Body of pancreas (tissue), 4 donors: ENCODE measurements at regions not wholly inside any gene's neighbourhood (a gene's known extent, or its start where the extent isn't known, plus 50 kb on each side); places are given as distances from the start of the nearest gene placed in this dataset.

Experiments used
- ATAC-seq: fragments of 150-250 bp; one replicate; pipeline ENCODE4 v1.9.1; 2016
- DNase-seq, 4 donors: peaks; one replicate each; pipeline ENCODE4 v3.0.0-alpha.2; 2019
- H3K27ac ChIP-seq, 4 donors: fragments of 200-600 bp; sonication (generic); 1 replicate in 3 of 4; 2 replicates in 1 of 4; pipeline versions ENCODE4 v1.5.1 to v1.6.1; 2016 to 2019; ENCODE audit warnings: mild to moderate bottlenecking in 1 of 4, mixed read lengths in 1 of 4, moderate library complexity in 1 of 4
- H3K27me3 ChIP-seq, 2 donors: fragments of 200-600 bp; sonication (generic); one replicate each; pipeline ENCODE4 v1.6.0; 2016; ENCODE audit warnings: mild to moderate bottlenecking in 1 of 2
- H3K36me3 ChIP-seq, 2 donors: fragments of 200-600 bp; sonication (generic); replicated peaks in 1 of 2; 2 replicates each; pipeline ENCODE4 v1.5.1; 2016; ENCODE audit warnings: low read depth in 2 of 2; ENCODE audit not compliant: insufficient read depth in 1 of 2
- H3K4me1 ChIP-seq: fragments of 200-600 bp; sonication (generic); one replicate; pipeline ENCODE4 v1.6.0; 2016
- H3K4me3 ChIP-seq, 2 donors: fragments of 200-600 bp; sonication (generic); 1 replicate in 1 of 2; 2 replicates in 1 of 2; pipeline ENCODE4 v1.5.1; 2016 to 2019
- H3K9me3 ChIP-seq, 3 donors: fragments of 200-600 bp; sonication (generic); 1 replicate in 2 of 3; 2 replicates in 1 of 3; pipeline ENCODE4 v1.5.1; 2016
- CTCF ChIP-seq, 7 experiments: fragments of 450-650 bp in 4 of 7; fragments of 200-600 bp in 3 of 7; sonication (generic) in 3 of 7; IDR thresholded peaks; one replicate each; pipeline ENCODE4 v1.5.1; 2016 to 2019; ENCODE audit warnings: antibody characterized with exemption in 7 of 7
- POLR2A ChIP-seq, 3 donors: fragments of 450-650 bp; IDR thresholded peaks; one replicate each; pipeline ENCODE4 v1.6.1; 2016; ENCODE audit warnings: antibody characterized with exemption in 3 of 3, mild to moderate bottlenecking in 2 of 3
- WGBS, 2 donors: methylation state at CpG; one replicate each; pipeline ENCODE4 v1.1.5; 2017; 5-methylcytosine and 5-hydroxymethylcytosine counted together
- intact Hi-C: fragments of 100-400 bp; cut with DNase I; formaldehyde crosslinking; loops from one replicate; pipeline ENCODE4 v1.15.1; 2023

- WGBS, 2 donors: 80 to 94% methylated on average over 5 of the region's 5 CpGs
- DNase-seq (no peak), ATAC-seq (no peak)
- Histone ChIP-seq H3K27ac (no peak overlapping the region), H3K4me3 (no peak overlapping the region), H3K4me1 (peaks cover 10% of the 10 kb centered on the region), H3K27me3 (no peaks in the 10 kb centered on the region), H3K36me3 (no peaks in the 10 kb centered on the region), H3K9me3 (no peaks in the 10 kb centered on the region)
- TF ChIP-seq CTCF (IDR thresholded peaks at IDR 0.05): no peak
- no peak for TF ChIP-seq POLR2A (IDR thresholded peaks at IDR 0.05)
- intact Hi-C loops: no loop called here
Observed at GRCh38 chr3:6447166-6447801, 413.6 kb upstream of the GRM7 start.

- no peak for ATAC-seq
- H3K4me1 ChIP-seq: peaks cover 10% of the 10 kb centered on the region
- no peak for DNase-seq
- no peak overlapping the region for H3K4me3 ChIP-seq
- no peaks in the 10 kb centered on the region for H3K9me3 ChIP-seq
- H3K36me3 ChIP-seq: no peaks in the 10 kb centered on the region
- no peaks in the 10 kb centered on the region for H3K27me3 ChIP-seq
- no peak overlapping the region for H3K27ac ChIP-seq
- intact Hi-C loops: no loop called here
- no peak for TF ChIP-seq CTCF (IDR thresholded peaks at IDR 0.05)
- TF ChIP-seq POLR2A (IDR thresholded peaks at IDR 0.05): no peak
- 88 to 96% methylated on average over 4 of the region's 4 CpGs for WGBS, 2 donors
Observed at GRCh38 chr3:6448011-6448410, 412.9 kb upstream of the GRM7 start.

GRCh38 chr3:6449099-6449498 is 411.8 kb upstream of the GRM7 start:
- no peak for TF ChIP-seq POLR2A (IDR thresholded peaks at IDR 0.05)
- no peak for TF ChIP-seq CTCF (IDR thresholded peaks at IDR 0.05)
- intact Hi-C loops: no loop called here
- no peaks in the 10 kb centered on the region for H3K36me3 ChIP-seq
- no peaks in the 10 kb centered on the region for H3K9me3 ChIP-seq
- H3K27me3 ChIP-seq: no peaks in the 10 kb centered on the region
- ATAC-seq: no peak
- peaks cover 10% of the 10 kb centered on the region for H3K4me1 ChIP-seq
- DNase-seq: no peak
- no peak overlapping the region for H3K27ac ChIP-seq
- 52 to 66% methylated on average over 3 of the region's 3 CpGs for WGBS, 2 donors
- no peak overlapping the region for H3K4me3 ChIP-seq

- intact Hi-C loops: no loop called here
- H3K27ac ChIP-seq: no peak overlapping the region
- no peak overlapping the region for H3K4me3 ChIP-seq
- H3K27me3 ChIP-seq: no peaks in the 10 kb centered on the region
- 23 to 25% methylated on average over 1 of the region's 1 CpG for WGBS, 2 donors
- TF ChIP-seq CTCF (IDR thresholded peaks at IDR 0.05): no peak
- TF ChIP-seq POLR2A (IDR thresholded peaks at IDR 0.05): no peak
- H3K9me3 ChIP-seq: no peaks in the 10 kb centered on the region
- no peak for DNase-seq
- H3K4me1 ChIP-seq: no peaks in the 10 kb centered on the region
- H3K36me3 ChIP-seq: no peaks in the 10 kb centered on the region
- no peak for ATAC-seq
Observed at GRCh38 chr3:6452974-6453373, 407.9 kb upstream of the GRM7 start.

DNA sequence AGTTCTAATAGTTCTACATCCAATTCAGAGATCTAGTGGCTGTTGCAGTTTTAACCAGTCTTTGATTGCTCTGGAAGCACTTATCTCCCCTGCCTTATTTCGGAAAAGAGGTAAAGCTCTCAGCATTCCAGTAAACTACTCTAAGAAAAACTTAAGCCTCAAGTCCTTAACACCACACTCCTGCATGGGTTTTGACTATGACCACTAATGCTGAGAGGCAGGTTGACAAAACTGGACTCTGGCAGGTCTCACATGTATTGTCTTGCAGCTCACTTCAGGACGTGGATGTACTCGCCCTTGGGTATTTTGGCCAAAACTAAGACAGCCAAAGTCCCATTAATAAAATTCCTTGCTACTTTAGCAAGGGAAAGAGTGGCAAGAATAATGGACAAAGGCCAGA is 405.9 kb upstream of the GRM7 start:
- WGBS, 2 donors: 85 to 96% methylated on average over 3 of the region's 3 CpGs
- no peak overlapping the region for H3K4me3 ChIP-seq
- H3K4me1 ChIP-seq: no peaks in the 10 kb centered on the region
- H3K27ac ChIP-seq: no peak overlapping the region
- DNase-seq (no peak), ATAC-seq (no peak)
- TF ChIP-seq POLR2A (IDR thresholded peaks at IDR 0.05) (no peak), CTCF (IDR thresholded peaks at IDR 0.05) (no peak)
- intact Hi-C loops: no loop called here
- H3K27me3 ChIP-seq: no peaks in the 10 kb centered on the region
- no peaks in the 10 kb centered on the region for H3K9me3 ChIP-seq
- H3K36me3 ChIP-seq: no peaks in the 10 kb centered on the region
